HG03045 (cell line): ENCODE measurements at regions not wholly inside any gene's neighbourhood (a gene's known extent, or its start where the extent isn't known, plus 50 kb on each side); places are given as distances from the start of the nearest gene placed in this dataset.

Experiments
- ATAC-seq: cut with Tn5 transposase; IDR thresholded peaks from one replicate; pipeline ENCODE4 v1.9.1; 2021; ENCODE audit warnings: mild to moderate bottlenecking, moderate library complexity; ENCODE audit not compliant: unreplicated experiment

GRCh38 chr13:59545007-59545406 is 618.7 kb downstream of the DIAPH3 start:
- no peak for ATAC-seq

GRCh38 chr13:59546178-59546577 is 617.5 kb downstream of the DIAPH3 start:
- no peak for ATAC-seq

- no peak for ATAC-seq
Measured at GRCh38 chr13:59547950-59548349, 615.8 kb downstream of the DIAPH3 start.

GRCh38 chr13:59562924-59563323 is 600.8 kb downstream of the DIAPH3 start:
- no peak for ATAC-seq

GRCh38 chr13:59566561-59566960 is 597.2 kb downstream of the DIAPH3 start:
- no peak for ATAC-seq

GRCh38 chr13:59568306-59568705 is 595.4 kb downstream of the DIAPH3 start:
- no peak for ATAC-seq

GRCh38 chr13:59570204-59570603 is 593.5 kb downstream of the DIAPH3 start:
- ATAC-seq = no peak

- no peak for ATAC-seq
Measured at GRCh38 chr13:59584101-59584500, 579.6 kb downstream of the DIAPH3 start.

GRCh38 chr13:59584761-59585670 is 578.7 kb downstream of the DIAPH3 start:
- ATAC-seq = no peak

- ATAC-seq = no peak
Measured at GRCh38 chr13:59587030-59587429, 576.7 kb downstream of the DIAPH3 start.

GRCh38 chr13:59587971-59588716 is 575.6 kb downstream of the DIAPH3 start:
- no peak for ATAC-seq

GRCh38 chr13:59588717-59589067 is 575.0 kb downstream of the DIAPH3 start:
- ATAC-seq = no peak

- no peak for ATAC-seq
Measured at GRCh38 chr13:59601993-59602392, 561.7 kb downstream of the DIAPH3 start.

GRCh38 chr13:59603646-59604045 is 560.1 kb downstream of the DIAPH3 start:
- no peak for ATAC-seq

- no peak for ATAC-seq
Measured at GRCh38 chr13:59607172-59607571, 556.6 kb downstream of the DIAPH3 start.

GRCh38 chr13:59607780-59608233 is 555.9 kb downstream of the DIAPH3 start:
- ATAC-seq = no peak

- no peak for ATAC-seq
Measured at GRCh38 chr13:59609421-59609820, 554.3 kb downstream of the DIAPH3 start.
